ENCODE measurements at regions not wholly inside any gene's neighbourhood (a gene's known extent, or its start where the extent isn't known, plus 50 kb on each side); places are given as distances from the start of the nearest gene placed in this dataset.

- peak; percentile 1 for DNase-seq
Observed at GRCh38 chr1:30400507-30400906, 322.9 kb downstream of the MATN1 start.

- no peak for DNase-seq
Observed at GRCh38 chr1:30399026-30399425, 324.4 kb downstream of the MATN1 start.

DNA sequence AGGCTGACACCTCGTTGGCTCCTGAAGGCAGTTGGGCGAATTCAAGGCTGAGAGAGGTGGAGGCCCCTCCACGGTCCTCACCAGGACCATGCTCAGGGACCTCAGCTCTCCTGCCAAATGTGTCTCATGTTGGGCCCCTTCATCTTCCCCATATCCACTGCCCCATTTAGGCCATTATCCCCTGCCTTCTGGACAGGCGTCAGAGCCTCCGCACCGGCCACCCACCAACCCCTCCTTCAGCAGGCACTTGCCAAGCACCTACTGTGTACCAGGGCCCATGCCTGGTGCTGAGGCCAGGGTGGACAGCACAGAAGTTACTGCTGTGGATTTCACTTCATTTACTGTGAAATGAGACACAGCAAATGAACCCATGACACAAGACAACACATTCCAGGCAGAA is 325.8 kb downstream of the MATN1 start:
- DNase-seq: no peak

- DNase-seq: no peak
Observed at GRCh38 chr1:30395631-30396030, 327.8 kb downstream of the MATN1 start.

DNA sequence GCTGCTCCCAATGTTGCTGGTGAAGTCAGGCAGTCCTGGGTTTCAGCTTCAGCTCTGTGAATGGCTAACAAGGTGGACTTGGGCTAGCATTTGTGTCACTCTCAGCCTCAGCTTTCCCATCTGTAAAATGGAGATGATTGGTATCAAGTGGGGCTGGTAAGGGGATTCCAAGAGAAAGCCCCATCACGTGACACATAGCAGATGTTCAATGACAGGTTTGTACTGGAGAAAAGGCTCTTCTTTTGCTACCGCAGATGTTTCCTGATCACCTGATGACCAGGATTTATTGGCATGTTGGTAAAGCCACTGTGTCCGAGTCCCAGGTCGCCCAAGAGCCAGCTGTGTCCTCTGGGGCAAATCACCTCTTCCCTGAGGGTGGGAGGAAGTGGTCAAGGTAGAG is 335.0 kb downstream of the MATN1 start:
- DNase-seq: no peak

GRCh38 chr1:30386156-30386926 is 337.0 kb downstream of the MATN1 start:
- no peak for DNase-seq

DNA sequence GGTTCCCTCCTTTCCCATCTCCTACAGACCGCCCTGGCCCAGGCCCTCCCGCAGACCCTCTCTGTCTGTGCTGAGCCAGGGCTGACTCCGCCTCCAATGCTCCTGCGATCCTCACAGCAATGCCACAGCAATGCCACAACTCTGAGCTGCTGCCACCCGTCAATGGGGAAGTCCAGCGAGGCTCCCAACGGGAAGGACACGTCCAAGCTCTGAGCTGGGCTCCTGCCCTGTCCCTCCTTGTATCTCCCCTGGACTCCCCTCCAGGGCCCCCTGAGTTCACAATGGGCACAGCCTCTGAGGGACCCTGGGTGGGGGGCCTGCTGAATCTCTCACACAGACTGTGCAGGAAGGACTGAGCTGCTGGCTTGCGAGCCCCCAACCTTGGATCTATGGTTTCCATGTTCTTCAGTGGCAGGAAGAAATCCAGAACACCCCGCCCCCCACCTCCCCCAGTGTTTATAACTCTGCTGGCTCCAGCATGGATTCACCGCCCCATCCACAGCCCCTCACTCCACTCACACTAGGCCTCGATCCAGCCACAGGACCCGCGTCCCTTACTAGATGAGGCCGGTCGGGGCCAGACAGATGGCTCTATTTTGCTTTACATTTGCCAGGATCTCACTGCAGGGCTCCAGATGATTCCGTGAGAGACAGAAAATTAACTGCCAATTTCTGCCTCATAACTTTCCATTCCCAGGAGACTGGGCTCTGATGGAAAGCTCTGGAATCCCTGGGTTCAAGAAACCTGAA is 338.0 kb downstream of the MATN1 start:
- DNase-seq: no peak

GRCh38 chr1:30384286-30385245 is 338.8 kb downstream of the MATN1 start:
- no peak for DNase-seq

DNA sequence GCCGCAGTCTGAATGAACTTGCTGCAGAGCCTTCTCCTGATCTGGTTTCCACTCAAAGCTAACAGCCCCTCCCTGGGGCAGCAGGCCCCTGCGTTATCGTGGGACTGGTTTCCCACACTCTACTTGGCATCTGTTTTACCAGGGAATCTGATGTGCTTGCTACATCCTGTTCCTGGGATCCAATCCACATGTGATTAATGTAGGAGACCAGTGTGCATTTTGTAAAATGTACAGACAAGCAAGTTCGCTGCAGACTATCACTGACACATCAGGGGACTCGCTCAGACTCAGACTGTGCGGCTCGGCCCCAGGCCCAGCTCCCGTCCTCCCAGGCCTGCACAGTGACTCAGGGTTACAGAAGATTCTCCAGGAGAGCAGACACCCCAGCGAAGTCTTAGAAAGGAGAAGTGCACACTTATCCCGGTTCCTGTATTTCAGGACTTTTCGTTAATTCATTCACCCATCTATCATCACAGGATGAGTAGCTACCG is 340.1 kb downstream of the MATN1 start:
- DNase-seq: no peak

- DNase-seq: no peak
Observed at GRCh38 chr1:30382496-30382895, 340.9 kb downstream of the MATN1 start.

- DNase-seq: no peak
Observed at GRCh38 chr1:30381671-30382365, 341.6 kb downstream of the MATN1 start.

DNA sequence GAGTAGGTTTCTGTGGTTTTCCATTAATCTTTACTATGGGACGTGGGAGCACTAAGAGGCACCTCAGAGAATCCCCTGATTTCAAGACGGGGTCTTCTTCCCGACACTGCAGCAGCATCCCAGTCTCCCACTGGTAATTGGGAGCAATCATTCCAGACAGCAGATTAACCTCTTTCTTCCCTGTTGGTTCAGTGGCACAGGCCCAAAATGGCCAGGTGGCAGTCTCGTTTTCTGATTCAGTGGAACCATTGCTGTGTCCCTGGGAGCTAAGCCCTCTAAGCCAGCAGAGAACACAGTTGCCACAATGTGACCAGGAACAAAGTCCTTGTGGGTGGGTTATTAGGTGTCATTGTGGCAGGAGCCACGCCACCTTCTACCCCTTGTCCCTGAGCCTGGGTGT is 342.1 kb downstream of the MATN1 start:
- no peak for DNase-seq

DNA sequence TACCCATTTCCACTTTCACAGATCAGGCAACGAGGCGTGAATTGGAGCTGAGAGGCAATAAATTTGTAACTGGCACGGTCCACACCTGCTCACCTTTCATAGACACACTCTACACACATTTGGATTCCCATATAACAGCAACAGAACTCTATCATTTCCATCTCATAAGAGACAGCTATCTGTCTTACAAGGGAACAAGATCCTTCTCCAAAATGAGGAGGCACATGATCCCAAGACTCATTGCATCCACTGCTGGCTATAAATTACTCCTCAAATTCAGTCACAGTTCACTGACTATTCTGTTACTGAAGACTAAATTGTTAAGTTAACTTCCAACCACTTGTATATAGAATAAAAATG is 342.8 kb downstream of the MATN1 start:
- no peak for DNase-seq

GRCh38 chr1:30379684-30380624 is 343.4 kb downstream of the MATN1 start:
- DNase-seq: peak; percentile 25

DNA sequence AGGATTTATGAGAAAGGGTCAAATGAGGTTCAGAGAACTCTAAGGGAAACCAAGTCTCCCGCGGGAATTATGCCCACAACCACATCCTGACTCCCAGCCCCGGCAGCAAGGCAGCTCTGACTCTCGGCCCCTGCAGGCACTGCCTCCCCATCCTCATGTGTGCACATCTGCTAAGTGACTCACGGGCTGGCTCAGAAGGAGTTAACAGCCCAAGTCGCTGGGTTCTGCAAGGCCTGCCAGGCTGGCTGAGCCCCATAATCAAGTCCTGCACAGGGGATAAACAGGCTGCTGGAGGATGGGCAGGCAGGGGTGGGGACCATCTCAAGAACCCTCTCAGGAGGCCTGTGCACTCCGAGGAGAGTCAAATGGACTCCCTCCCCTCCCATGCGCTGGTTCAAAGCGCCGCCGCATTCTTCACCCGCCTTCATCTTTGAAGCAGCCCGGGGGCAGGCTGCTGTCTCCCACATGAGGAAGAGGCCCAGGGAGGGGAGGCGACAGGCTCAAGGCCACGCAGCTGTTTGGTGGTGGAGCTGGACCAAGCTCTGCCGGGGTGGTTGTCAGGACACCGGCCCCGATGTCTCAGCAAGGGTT is 344.3 kb downstream of the MATN1 start:
- DNase-seq: no peak

DNA sequence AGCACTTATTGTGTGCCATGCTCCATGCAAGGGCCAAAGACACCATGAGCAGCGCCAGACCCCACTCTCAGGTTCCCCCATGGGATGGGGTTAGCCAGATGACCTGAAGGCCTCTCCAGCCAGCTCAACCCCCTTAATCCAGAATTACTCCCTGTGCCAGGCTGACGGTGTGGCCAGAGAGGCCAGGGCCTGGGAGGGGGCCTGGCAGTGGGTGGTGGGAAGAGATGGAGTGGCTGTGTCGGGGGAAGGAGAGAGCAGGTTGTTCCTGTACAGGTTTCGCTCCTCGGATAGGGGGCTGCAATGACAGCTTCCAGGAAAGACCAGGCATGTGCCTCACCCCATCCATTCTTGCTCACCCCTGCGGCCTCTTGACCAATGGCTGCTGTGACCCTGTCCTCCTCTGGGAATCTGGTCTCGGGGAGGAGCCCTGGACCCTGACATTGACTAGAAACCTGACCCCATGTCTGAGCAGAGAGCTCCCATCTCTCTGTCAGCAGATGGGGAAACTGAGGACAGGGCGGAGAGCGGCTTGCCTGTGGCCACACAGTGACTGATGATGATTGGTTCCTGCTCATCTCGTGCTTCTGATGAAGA is 345.3 kb downstream of the MATN1 start:
- no peak for DNase-seq

DNA sequence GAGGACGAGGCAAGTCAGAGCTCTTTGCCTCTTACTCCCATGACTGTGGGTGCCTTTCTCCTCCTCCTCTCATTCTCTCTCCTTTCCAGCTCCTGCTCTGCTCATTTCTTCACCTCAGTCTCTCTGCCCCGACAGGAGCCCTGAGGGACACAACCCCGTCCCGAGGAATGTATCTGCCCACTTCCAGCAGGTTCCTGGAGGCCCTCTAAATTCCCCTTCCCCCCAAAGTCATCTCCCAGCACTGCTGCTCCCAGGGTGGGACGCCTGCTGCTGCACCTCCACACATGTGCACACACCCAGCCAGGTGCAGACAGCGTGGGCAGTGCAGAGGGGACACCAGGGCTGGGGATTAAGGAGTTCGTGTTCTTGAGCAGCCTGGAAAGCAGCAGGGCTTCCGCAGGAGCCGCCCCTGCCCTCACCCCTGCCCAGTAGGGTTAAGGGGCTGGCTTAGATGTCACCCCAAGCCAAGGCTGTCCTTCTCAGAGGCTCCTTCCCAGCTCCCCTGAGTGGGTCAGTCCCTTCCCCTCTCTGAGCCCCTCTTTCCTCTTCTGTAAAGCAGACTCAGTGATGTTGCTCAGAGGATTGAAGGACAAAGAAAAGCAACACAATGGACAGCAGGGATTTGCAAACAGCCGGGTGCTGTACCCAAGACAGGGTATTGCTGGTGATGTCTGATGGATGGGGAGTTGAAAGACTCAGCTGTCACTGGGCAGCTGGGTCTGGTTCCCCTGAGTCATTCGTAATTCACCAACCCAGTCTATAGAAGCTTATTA is 346.0 kb downstream of the MATN1 start:
- DNase-seq: no peak

DNA sequence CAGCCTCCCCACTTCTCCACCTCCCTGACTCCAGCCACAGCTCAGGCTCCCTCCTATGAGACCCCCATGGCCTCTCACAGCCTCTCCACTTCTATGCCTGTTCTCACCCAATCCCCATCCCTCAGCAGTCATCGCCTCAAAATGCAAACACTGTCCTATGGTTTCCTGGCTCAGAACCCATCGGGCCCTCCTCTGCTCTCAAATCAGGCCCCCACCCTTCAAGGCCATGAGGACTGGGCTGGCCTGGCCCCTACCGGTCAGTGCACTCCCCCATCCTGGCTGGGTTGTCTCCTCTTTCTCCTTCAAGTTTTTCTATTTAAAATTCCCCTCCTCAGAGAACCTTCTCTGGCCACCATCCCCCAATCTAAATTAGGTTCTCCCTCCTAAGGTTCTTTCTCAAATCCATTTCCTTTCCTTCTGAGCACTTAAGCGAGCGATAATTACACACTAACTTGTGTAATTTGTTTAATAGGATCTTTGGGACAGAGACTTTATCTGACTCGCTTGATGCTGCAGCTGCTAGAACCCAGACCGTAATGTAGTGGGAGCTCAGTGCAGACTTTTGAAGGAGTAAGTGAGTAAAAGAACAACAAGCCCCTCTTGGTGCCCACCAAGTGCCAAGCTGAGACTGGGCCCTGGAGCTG is 347.2 kb downstream of the MATN1 start:
- no peak for DNase-seq

DNA sequence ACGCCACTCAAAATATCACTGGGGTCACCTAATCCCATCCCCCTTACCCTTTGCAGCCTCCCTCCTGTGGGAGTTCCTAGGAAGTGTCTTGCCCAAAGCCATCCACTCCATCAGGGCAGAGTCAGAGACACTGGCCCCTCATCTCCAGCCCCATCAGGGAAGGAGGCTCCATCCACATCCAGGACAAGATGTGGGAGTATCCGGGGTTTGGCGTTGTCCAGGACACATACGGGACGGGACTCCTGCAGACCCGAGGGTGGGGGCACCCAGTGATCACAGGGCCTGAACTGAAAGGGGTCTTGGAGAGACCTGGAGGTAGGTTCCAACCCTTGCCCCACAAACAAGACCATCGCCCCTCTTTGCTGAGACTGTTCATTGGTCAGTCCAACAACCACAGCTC is 348.2 kb downstream of the MATN1 start:
- no peak for DNase-seq
